ENCODE measurements at regions not wholly inside any gene's neighbourhood (a gene's known extent, or its start where the extent isn't known, plus 50 kb on each side); places are given as distances from the start of the nearest gene placed in this dataset.

GRCh38 chr5:4882186-4882585 lies 257.9 kb upstream of the ADAMTS16 start:
- TF ChIP-seq, protein P1, sequence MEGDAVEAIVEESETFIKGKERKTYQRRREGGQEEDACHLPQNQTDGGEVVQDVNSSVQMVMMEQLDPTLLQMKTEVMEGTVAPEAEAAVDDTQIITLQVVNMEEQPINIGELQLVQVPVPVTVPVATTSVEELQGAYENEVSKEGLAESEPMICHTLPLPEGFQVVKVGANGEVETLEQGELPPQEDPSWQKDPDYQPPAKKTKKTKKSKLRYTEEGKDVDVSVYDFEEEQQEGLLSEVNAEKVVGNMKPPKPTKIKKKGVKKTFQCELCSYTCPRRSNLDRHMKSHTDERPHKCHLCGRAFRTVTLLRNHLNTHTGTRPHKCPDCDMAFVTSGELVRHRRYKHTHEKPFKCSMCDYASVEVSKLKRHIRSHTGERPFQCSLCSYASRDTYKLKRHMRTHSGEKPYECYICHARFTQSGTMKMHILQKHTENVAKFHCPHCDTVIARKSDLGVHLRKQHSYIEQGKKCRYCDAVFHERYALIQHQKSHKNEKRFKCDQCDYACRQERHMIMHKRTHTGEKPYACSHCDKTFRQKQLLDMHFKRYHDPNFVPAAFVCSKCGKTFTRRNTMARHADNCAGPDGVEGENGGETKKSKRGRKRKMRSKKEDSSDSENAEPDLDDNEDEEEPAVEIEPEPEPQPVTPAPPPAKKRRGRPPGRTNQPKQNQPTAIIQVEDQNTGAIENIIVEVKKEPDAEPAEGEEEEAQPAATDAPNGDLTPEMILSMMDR (IDR thresholded peaks at IDR 0.05) = no peak
- TF ChIP-seq POLR2A (IDR thresholded peaks at IDR 0.05) = no peak

Data from thyroid gland (tissue), 4 donors.